Caco-2 (cell line): ENCODE measurements at regions not wholly inside any gene's neighbourhood (a gene's known extent, or its start where the extent isn't known, plus 50 kb on each side); places are given as distances from the start of the nearest gene placed in this dataset.

ENCODE experiments used
- BruUV-seq: library from RNA; stranded (reverse); fragments of 400-500 nt; replicated peaks from 2 replicates; lab custom pipeline; 2021; lab: Mats Ljungman, UMichigan
- CTCF ChIA-PET: fragments of 300-600 bp; sonication (Branson Sonifier 250); formaldehyde crosslinking; loops from one replicate; lab custom pipeline; 2022; ENCODE audit warnings: antibody characterized with exemption; lab: Charles Lee
- POLR2A ChIA-PET: fragments of 300-600 bp; sonication (Branson Sonifier 250); formaldehyde crosslinking; loops from one replicate; lab custom pipeline; 2022; ENCODE audit warnings: antibody characterized with exemption; lab: Charles Lee
- DNase-seq, 2 experiments: peaks; one replicate each; pipeline versions ENCODE4 v3.0.0 to v3.0.0-alpha.2; 2020 to 2022
- H3K27me3 ChIP-seq: replicated peaks from 2 replicates; pipeline ENCODE4 v1.6.0; 2011; ENCODE audit warnings: low read length; ENCODE audit not compliant: control insufficient read depth, insufficient read depth
- H3K36me3 ChIP-seq: 2 replicates; pipeline ENCODE4 v1.5.1; 2011; ENCODE audit warnings: low read length; ENCODE audit not compliant: control insufficient read depth, insufficient read depth
- H3K4me1 ChIP-seq: fragments of 250-450 bp; sonication (Bioruptor Pico); 2 replicates; pipeline ENCODE4 v1.5.1; 2020; ENCODE audit warnings: mild to moderate bottlenecking
- H3K4me3 ChIP-seq: 2 replicates; pipeline ENCODE4 v1.5.1; 2011; ENCODE audit warnings: low read depth, mild to moderate bottlenecking, control low read depth, low read length
- H3K9me3 ChIP-seq: fragments of 250-450 bp; sonication (Bioruptor Pico); 2 replicates; pipeline ENCODE4 v1.5.1; 2020; ENCODE audit warnings: mild to moderate bottlenecking, moderate library complexity
- H3K27ac Mint-ChIP-seq: one replicate; pipeline ENCODE4 v1.8.0; 2022; ENCODE audit warnings: mixed read lengths; ENCODE audit not compliant: unreplicated experiment
- H3K27me3 Mint-ChIP-seq: one replicate; pipeline ENCODE4 v1.8.0; 2022; ENCODE audit warnings: mixed read lengths; ENCODE audit not compliant: insufficient read depth, unreplicated experiment
- H3K36me3 Mint-ChIP-seq: one replicate; pipeline ENCODE4 v1.8.0; 2022; ENCODE audit warnings: mild to moderate bottlenecking, mixed read lengths; ENCODE audit not compliant: insufficient read depth, unreplicated experiment
- H3K4me1 Mint-ChIP-seq: one replicate; pipeline ENCODE4 v1.8.0; 2022; ENCODE audit warnings: low read depth, mixed read lengths; ENCODE audit not compliant: unreplicated experiment
- H3K4me3 Mint-ChIP-seq: one replicate; pipeline ENCODE4 v1.8.0; 2022; ENCODE audit warnings: mild to moderate bottlenecking, moderate library complexity, mixed read lengths; ENCODE audit not compliant: unreplicated experiment
- H3K9me3 Mint-ChIP-seq: one replicate; pipeline ENCODE4 v1.8.0; 2022; ENCODE audit warnings: mixed read lengths; ENCODE audit not compliant: unreplicated experiment
- CTCF ChIP-seq, 2 experiments: fragments of 200-600 bp in 1 of 2; IDR thresholded peaks; 1 replicate in 1 of 2; 2 replicates in 1 of 2; pipeline versions ENCODE4 v1.5.1 to v1.8.0; 2011 to 2022; ENCODE audit warnings: antibody characterized with exemption in 1 of 2, control low read depth in 1 of 2, inconsistent platforms in 1 of 2, low read depth in 1 of 2, low read length in 1 of 2, mild to moderate bottlenecking in 1 of 2, moderate library complexity in 1 of 2; ENCODE audit not compliant: insufficient read depth in 1 of 2, severe bottlenecking in 1 of 2, unreplicated experiment in 1 of 2
- intact Hi-C: fragments of 100-400 bp; cut with micrococcal nuclease; formaldehyde crosslinking; loops from one replicate; pipeline ENCODE4 v1.10.0; 2022; ENCODE audit not compliant: unreplicated experiment

GRCh38 chr5:93039888-93040287 lies 541.1 kb downstream of the NR2F1-AS1 start:
- no peak overlapping the region for H3K27ac Mint-ChIP-seq
- no peak for TF ChIP-seq CTCF (IDR thresholded peaks at IDR 0.05; ENCODE audit: insufficient read depth in 1 of 2, low read depth in 1 of 2, low read length in 1 of 2, severe bottlenecking in 1 of 2, unreplicated experiment in 1 of 2)
- H3K4me1 ChIP-seq: no peaks in the 10 kb centered on the region
- H3K27me3 ChIP-seq: no peaks in the 10 kb centered on the region
- no peaks in the 10 kb centered on the region for H3K4me1 Mint-ChIP-seq
- POLR2A ChIA-PET: no interaction called here
- intact Hi-C loops: loop anchor here (10.0 kb wide), 1 partner anchor 355 kb away; no protein-coding TSS in a partner anchor
- no peaks in the 10 kb centered on the region for H3K36me3 Mint-ChIP-seq
- H3K9me3 Mint-ChIP-seq: no peaks in the 10 kb centered on the region
- H3K4me3 ChIP-seq: no peak overlapping the region
- no peaks in the 10 kb centered on the region for H3K27me3 Mint-ChIP-seq
- BruUV-seq: no TSS peak
- no peaks in the 10 kb centered on the region for H3K9me3 ChIP-seq
- no peak for DNase-seq
- CTCF ChIA-PET: no interaction called here
- no peaks in the 10 kb centered on the region for H3K36me3 ChIP-seq
- H3K4me3 Mint-ChIP-seq: no peak overlapping the region

DNA sequence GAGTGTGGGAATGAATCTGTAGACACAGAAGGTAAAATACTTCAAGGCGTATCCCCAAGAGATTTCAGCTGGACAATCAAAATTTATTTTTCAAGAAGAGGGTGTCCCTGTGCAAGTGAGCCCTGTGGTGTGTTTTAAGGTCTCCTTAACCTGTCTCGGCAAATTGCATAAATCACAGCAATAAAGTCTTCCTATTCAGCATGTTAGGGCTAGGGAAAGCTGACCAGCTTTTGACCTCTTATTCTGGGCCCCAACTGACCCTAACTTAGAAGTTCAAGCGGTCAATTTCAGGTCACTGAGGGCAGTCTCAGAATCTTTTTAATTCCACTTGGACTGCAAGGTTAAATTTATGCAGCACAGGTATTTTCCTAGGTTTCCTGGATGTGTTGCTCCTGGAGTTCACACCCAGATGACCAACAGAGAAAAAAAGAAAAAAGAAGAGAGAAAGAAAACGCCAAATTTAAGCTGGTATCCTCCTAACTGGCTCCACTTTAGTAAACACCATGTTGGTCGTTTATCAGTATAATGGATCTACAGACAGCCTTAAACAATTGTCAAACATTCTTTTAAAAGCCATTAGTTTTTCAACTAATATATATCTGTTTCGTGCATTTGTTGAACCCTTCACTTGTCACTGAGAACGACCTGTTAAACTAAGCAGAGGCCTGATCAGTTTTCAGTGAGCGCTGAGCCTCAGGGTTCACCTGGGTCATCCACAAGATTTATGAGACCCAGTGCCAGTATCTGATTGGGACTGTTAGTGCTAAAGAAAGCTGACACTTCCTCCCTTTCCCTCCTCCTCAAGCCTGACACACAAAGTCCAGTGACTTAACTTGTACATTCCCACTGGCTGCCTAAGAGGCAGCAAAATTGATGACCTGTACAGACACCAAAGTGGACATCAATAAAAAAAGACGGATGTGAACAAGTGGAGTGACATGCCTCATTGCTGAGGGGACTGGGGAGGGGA lies 546.1 kb downstream of the NR2F1-AS1 start:
- POLR2A ChIA-PET: no interaction called here
- Histone ChIP-seq H3K4me1 (no peaks in the 10 kb centered on the region), H3K4me3 (no peak overlapping the region), H3K9me3 (no peaks in the 10 kb centered on the region), H3K27me3 (no peaks in the 10 kb centered on the region), H3K36me3 (no peaks in the 10 kb centered on the region)
- Mint-ChIP-seq H3K9me3 (no peaks in the 10 kb centered on the region), H3K4me3 (no peak overlapping the region), H3K4me1 (no peaks in the 10 kb centered on the region), H3K36me3 (no peaks in the 10 kb centered on the region), H3K27ac (no peak overlapping the region), H3K27me3 (no peaks in the 10 kb centered on the region)
- CTCF ChIA-PET: no interaction called here
- BruUV-seq: no TSS peak
- intact Hi-C loops: no loop called here
- DNase-seq: peak in 1 of 2 experiments; percentile 32
- no peak for TF ChIP-seq CTCF (IDR thresholded peaks at IDR 0.05; ENCODE audit: insufficient read depth in 1 of 2, low read depth in 1 of 2, low read length in 1 of 2, severe bottlenecking in 1 of 2, unreplicated experiment in 1 of 2)

DNA sequence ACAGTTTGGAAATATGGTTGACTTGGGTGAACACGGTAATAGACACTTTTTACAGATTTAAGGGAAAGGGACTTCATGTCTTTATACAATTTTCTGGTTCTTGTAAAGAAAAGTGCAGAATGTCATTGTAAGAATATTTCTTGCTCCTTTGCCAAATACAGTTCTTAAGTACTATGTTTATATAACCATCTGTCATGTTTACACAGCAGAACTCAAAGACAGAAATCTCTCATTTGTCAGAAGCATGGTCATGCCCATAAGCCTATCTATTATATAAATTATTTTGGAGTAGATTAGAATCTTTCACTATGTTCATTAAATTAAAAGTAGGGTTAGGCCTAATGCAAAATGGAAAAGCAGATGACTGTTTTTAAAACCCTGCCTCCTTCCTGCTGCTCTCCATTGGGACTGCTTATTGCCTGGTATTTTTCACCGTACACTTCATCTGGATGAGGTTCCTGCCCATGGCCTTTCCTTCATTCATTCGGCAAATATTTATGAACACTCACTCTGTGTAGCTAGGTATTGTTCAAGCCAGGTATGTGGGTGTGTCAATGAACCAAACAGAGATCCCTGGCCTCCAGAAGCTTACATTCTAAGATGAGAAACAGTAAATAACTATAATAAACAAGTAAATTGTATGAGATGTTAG lies 558.1 kb downstream of the NR2F1-AS1 start:
- Histone ChIP-seq H3K4me1 (no peaks in the 10 kb centered on the region), H3K36me3 (no peaks in the 10 kb centered on the region), H3K27me3 (no peaks in the 10 kb centered on the region), H3K4me3 (no peak overlapping the region), H3K9me3 (no peaks in the 10 kb centered on the region)
- no TSS peak for BruUV-seq
- no peaks in the 10 kb centered on the region for H3K9me3 Mint-ChIP-seq
- no peaks in the 10 kb centered on the region for H3K27me3 Mint-ChIP-seq
- no peaks in the 10 kb centered on the region for H3K4me1 Mint-ChIP-seq
- no peak for TF ChIP-seq CTCF (IDR thresholded peaks at IDR 0.05; ENCODE audit: insufficient read depth in 1 of 2, low read depth in 1 of 2, low read length in 1 of 2, severe bottlenecking in 1 of 2, unreplicated experiment in 1 of 2)
- CTCF ChIA-PET: no interaction called here
- no peak overlapping the region for H3K4me3 Mint-ChIP-seq
- no peak overlapping the region for H3K27ac Mint-ChIP-seq
- DNase-seq: no peak
- POLR2A ChIA-PET: no interaction called here
- intact Hi-C loops: no loop called here
- no peaks in the 10 kb centered on the region for H3K36me3 Mint-ChIP-seq
